ENCODE measurements at regions not wholly inside any gene's neighbourhood (a gene's known extent, or its start where the extent isn't known, plus 50 kb on each side); places are given as distances from the start of the nearest gene placed in this dataset.
"Not testable (repeated sequence)": the region's sequence is repeated elsewhere in the genome, so short reads cannot be mapped to it uniquely, and the experiment has no call there.

- not testable (repeated sequence) for DNase-seq
Measured at GRCh38 chr11:3437441-3437840, 58.5 kb upstream of the ZNF195 start.

GRCh38 chr11:3434976-3435375 lies 56.0 kb upstream of the ZNF195 start:
- DNase-seq, result no peak

DNA sequence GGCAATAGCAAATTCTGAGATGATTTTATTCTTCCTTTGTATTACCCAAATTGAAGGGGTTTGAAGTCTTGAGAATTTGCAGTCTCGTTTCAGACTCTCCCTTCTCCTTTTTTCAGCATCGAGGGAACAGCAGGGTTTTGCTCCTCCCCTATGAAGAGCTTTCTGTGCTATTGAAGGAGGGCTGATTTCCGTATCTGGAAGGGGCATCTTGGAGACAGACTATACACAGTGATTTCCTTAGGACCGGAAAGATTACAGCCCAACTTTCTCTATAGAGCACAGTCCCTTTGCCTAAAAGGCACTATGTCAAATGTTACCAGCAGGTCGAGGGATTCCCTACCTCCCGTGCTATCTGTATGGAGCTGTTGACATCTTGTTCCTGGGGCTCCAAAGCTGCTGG lies 50.2 kb upstream of the ZNF195 start:
- not testable (repeated sequence) for DNase-seq
